ENCODE measurements at regions not wholly inside any gene's neighbourhood (a gene's known extent, or its start where the extent isn't known, plus 50 kb on each side); places are given as distances from the start of the nearest gene placed in this dataset.

GRCh38 chr12:41739066-41739465, 405.6 kb downstream of the GXYLT1 start:
- DNase-seq (ENCODE audit: low read depth in 1 of 2, low spot score in 1 of 2), result no peak
- no peak for TF ChIP-seq GABPA (IDR thresholded peaks at IDR 0.05; ENCODE audit: low read depth)
- no peak for TF ChIP-seq SPI1 (IDR thresholded peaks at IDR 0.05; ENCODE audit: borderline replicate concordance, low read depth)
- TF ChIP-seq POLR2AphosphoS5 (IDR thresholded peaks at IDR 0.05; ENCODE audit: low read depth), result no peak
- no peak for TF ChIP-seq CTCF (IDR thresholded peaks at IDR 0.05; ENCODE audit: insufficient read depth, low read length)
- TF ChIP-seq REST (IDR thresholded peaks at IDR 0.05; ENCODE audit: insufficient replicate concordance, low read depth), result no peak
- no peak overlapping the region for H3K27ac ChIP-seq (replicated peaks)
- H3K27me3 ChIP-seq (ENCODE audit: insufficient read depth, poor library complexity, severe bottlenecking), result no peaks in the 10 kb centered on the region
- no peak overlapping the region for H3K4me3 ChIP-seq (replicated peaks; ENCODE audit: insufficient read depth, low read length)

- Histone ChIP-seq H3K27ac (replicated peaks) (no peak overlapping the region), H3K4me3 (replicated peaks; ENCODE audit: insufficient read depth, low read length) (no peak overlapping the region), H3K27me3 (ENCODE audit: insufficient read depth, poor library complexity, severe bottlenecking) (no peaks in the 10 kb centered on the region)
- TF ChIP-seq SPI1 (IDR thresholded peaks at IDR 0.05; ENCODE audit: borderline replicate concordance, low read depth), result no peak
- no peak for TF ChIP-seq GABPA (IDR thresholded peaks at IDR 0.05; ENCODE audit: low read depth)
- no peak for TF ChIP-seq POLR2AphosphoS5 (IDR thresholded peaks at IDR 0.05; ENCODE audit: low read depth)
- TF ChIP-seq REST (IDR thresholded peaks at IDR 0.05; ENCODE audit: insufficient replicate concordance, low read depth), result no peak
- TF ChIP-seq CTCF (IDR thresholded peaks at IDR 0.05; ENCODE audit: insufficient read depth, low read length), result no peak
- DNase-seq (ENCODE audit: low read depth in 1 of 2, low spot score in 1 of 2), result no peak
Measured at GRCh38 chr12:41737423-41737822, 407.3 kb downstream of the GXYLT1 start.

GRCh38 chr12:41736436-41736835, 408.2 kb downstream of the GXYLT1 start:
- Histone ChIP-seq H3K27me3 (ENCODE audit: insufficient read depth, poor library complexity, severe bottlenecking) (no peaks in the 10 kb centered on the region), H3K27ac (replicated peaks) (no peak overlapping the region), H3K4me3 (replicated peaks; ENCODE audit: insufficient read depth, low read length) (no peak overlapping the region)
- no peak for DNase-seq (ENCODE audit: low read depth in 1 of 2, low spot score in 1 of 2)
- TF ChIP-seq REST (IDR thresholded peaks at IDR 0.05; ENCODE audit: insufficient replicate concordance, low read depth) (no peak), GABPA (IDR thresholded peaks at IDR 0.05; ENCODE audit: low read depth) (no peak), POLR2AphosphoS5 (IDR thresholded peaks at IDR 0.05; ENCODE audit: low read depth) (no peak), SPI1 (IDR thresholded peaks at IDR 0.05; ENCODE audit: borderline replicate concordance, low read depth) (no peak), CTCF (IDR thresholded peaks at IDR 0.05; ENCODE audit: insufficient read depth, low read length) (no peak)
